Mammary epithelial cell (primary cell): ENCODE measurements at regions not wholly inside any gene's neighbourhood (a gene's known extent, or its start where the extent isn't known, plus 50 kb on each side); places are given as distances from the start of the nearest gene placed in this dataset.

Experiments used
- EZH2 ChIP-seq: IDR thresholded peaks from 2 replicates; pipeline ENCODE4 v1.6.1; 2012; ENCODE audit warnings: low read length, inconsistent platforms, borderline replicate concordance
- TF ChIP-seq, protein P1 (sequence below), 2 donors: IDR thresholded peaks in 1 of 2; conservative IDR thresholded peaks in 1 of 2; 2 replicates each; pipeline ENCODE4 v1.5.1; 2011 to 2012; ENCODE audit warnings: inconsistent platforms in 2 of 2, low read length in 2 of 2, mild to moderate bottlenecking in 2 of 2, control low read depth in 1 of 2, low read depth in 1 of 2; ENCODE audit not compliant: insufficient read depth in 1 of 2; ENCODE audit errors: extremely low read depth in 1 of 2

DNA sequence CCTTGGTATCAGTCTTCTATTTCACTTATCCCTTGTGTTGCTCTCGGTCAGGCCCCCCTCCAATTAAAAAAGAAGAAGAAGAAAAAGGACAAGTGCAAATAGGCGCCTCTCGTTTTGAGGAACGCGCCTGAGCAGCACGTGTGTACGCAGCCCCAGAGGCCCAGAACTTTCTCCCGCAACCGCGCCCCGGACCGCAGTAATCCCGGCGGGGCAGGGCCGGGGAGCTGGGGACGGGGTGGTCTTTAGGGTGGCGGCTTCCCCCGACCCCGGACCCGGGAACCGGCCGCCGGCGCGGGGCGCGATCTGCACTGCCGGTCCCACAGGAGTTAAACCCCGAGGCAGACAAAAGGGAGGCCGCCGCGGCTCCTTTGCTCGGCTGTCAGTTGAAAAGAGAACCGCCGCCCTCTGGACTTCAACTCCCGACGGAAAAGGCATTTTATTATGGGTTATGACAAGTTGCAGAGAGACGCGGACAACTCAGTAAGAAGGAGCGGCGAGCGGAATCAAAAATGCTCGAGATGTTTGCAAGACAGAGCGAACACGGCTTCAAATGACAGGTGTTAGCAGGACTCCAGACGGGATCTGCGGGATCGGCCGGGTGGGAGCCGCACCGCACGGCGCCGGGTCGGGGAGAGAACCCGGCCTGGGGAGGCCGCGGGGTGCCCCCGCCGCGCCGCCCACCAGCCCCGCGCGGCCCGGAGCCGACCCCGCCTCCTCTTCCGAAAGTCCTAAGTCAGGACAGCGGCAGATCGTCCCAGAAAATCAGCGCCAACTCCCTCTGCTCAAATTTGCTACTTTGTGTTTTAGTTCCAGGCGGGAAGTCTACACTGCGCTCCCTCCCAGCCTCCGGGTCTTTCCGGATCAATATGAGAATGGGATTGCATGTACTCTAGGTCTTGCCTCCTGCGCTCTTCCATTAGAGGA lies 79.0 kb downstream of the NR2F2 start:
- peak; percentile 91 for TF ChIP-seq EZH2
- TF ChIP-seq, protein P1, sequence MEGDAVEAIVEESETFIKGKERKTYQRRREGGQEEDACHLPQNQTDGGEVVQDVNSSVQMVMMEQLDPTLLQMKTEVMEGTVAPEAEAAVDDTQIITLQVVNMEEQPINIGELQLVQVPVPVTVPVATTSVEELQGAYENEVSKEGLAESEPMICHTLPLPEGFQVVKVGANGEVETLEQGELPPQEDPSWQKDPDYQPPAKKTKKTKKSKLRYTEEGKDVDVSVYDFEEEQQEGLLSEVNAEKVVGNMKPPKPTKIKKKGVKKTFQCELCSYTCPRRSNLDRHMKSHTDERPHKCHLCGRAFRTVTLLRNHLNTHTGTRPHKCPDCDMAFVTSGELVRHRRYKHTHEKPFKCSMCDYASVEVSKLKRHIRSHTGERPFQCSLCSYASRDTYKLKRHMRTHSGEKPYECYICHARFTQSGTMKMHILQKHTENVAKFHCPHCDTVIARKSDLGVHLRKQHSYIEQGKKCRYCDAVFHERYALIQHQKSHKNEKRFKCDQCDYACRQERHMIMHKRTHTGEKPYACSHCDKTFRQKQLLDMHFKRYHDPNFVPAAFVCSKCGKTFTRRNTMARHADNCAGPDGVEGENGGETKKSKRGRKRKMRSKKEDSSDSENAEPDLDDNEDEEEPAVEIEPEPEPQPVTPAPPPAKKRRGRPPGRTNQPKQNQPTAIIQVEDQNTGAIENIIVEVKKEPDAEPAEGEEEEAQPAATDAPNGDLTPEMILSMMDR (conservative IDR thresholded peaks at IDR 0.05 in 1 of 2, IDR thresholded peaks at IDR 0.05 in 1 of 2; ENCODE audit: extremely low read depth in 1 of 2, insufficient read depth in 1 of 2, low read depth in 1 of 2, low read length in 2 of 2): no peak
